ENCODE measurements at regions not wholly inside any gene's neighbourhood (a gene's known extent, or its start where the extent isn't known, plus 50 kb on each side); places are given as distances from the start of the nearest gene placed in this dataset.
"Not testable (repeated sequence)": the region's sequence is repeated elsewhere in the genome, so short reads cannot be mapped to it uniquely, and the experiment has no call there.

DNA sequence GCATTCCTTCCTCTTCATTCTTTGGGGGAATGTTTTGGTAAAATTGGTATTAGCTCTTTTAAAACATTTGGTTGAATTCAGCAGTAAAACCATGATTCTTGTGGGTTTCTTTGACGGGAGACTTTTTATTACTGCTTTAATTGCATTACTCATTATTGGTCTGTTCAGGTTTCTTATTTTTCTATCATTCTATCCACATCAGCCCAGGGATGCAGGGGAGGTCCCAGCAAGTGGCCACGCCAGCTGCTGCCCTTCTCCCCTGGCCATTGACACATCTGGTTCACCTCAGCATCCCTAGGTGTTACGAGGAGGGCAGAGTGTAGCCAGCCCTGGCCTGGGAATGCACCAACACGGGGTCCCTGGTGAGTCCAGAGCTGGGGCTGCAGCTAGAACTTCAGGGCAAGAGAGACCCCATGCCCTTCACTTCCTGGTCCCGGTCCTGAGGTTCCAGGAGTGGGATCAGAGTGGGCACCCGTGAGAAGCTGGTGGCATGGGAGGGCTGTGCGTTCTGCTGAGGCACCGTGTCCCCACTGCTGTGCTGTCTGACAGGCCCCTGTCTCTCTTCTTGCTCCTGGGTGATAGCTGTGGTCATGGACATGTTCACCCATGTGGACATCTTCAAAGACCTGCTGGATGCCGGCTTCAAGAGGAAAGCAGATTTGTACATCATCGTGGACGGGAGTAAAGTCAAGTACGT, 72.1 kb upstream of the THOC3 start:
- H3K4me1 ChIP-seq (ENCODE audit: control insufficient read depth in 2 of 2, insufficient read depth in 1 of 2, low read depth in 1 of 2, low read length in 2 of 2); H2BK5ac ChIP-seq (ENCODE audit: low read length); H3K18ac ChIP-seq (ENCODE audit: low read length); H2AK5ac ChIP-seq (ENCODE audit: low read depth, low read length); DNase-seq (ENCODE audit: low spot score); H3K4me2 ChIP-seq (ENCODE audit: insufficient read depth, low read length, poor library complexity, severe bottlenecking); H3K14ac ChIP-seq (ENCODE audit: low read length); H2BK12ac ChIP-seq (ENCODE audit: low read length); H3K23ac ChIP-seq (ENCODE audit: low read depth, low read length, poor library complexity); H2AFZ ChIP-seq (ENCODE audit: low read length); H3K27me3 ChIP-seq (ENCODE audit: control insufficient read depth in 3 of 3, insufficient read depth in 3 of 3, low read depth in 1 of 3, low read length in 3 of 3); H2BK15ac ChIP-seq (ENCODE audit: low read length); H4K8ac ChIP-seq (ENCODE audit: low read depth, low read length); H3K4me3 ChIP-seq (ENCODE audit: low read length in 2 of 2); H2BK120ac ChIP-seq (ENCODE audit: low read depth, low read length); H3K79me1 ChIP-seq (ENCODE audit: low read depth, low read length); H3K4ac ChIP-seq (ENCODE audit: low read length); H4K91ac ChIP-seq (ENCODE audit: low read depth, low read length, poor library complexity); H3K27ac ChIP-seq (replicated peaks; ENCODE audit: low read length); H3K9me3 ChIP-seq (replicated peaks in 1 of 2; ENCODE audit: control insufficient read depth in 2 of 2, insufficient read depth in 1 of 2, low read depth in 1 of 2, low read length in 2 of 2); H3K9ac ChIP-seq (ENCODE audit: low read depth, low read length, poor library complexity); H3K36me3 ChIP-seq (replicated peaks in 1 of 2; ENCODE audit: control insufficient read depth in 2 of 2, insufficient read depth in 2 of 2, low read length in 2 of 2): not testable (repeated sequence)
- WGBS, 2 donors (ENCODE audit: extremely low coverage in 2 of 2, insufficient read length in 2 of 2, insufficient replicate concordance in 1 of 2): no CpG with 5 or more reads among the region's 12 CpGs

DNA sequence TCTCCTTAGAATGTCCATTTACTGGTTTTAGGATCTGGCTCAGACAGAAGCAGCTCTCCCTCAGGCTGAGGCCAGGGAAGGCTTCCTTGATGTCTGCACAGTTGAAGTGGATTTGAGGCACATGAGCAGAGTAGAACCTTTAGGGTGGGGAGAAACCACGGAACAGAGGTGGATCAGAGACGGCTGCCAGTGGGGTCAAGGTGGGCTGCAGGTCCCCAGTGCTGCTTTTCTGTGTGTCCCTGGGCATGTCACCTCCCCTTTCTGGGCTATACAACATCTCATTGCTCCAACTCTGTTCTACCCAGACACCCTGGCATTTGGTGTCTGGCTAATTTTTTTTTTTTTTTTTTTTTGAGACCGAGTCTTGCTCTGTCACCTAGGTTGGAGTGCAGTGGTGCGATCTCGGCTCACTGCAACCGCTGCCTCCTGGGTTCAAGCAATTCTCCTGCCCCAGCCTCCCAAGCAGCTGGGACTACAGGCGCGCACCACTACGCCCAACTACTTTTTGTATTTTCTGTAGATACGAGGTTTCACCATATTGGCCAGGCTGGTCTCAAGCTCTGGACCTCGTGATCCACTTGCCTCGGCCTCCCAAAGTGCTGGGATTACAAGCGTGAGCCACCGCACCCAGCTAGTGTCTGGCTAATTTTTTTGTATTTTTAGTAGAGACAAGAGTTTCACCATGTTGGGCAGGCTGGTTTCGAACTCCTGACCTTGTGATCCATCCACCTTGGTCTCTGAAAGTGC, 73.3 kb upstream of the THOC3 start:
- H3K79me1 ChIP-seq (ENCODE audit: low read depth, low read length); H2BK15ac ChIP-seq (ENCODE audit: low read length); H2AFZ ChIP-seq (ENCODE audit: low read length); H2BK12ac ChIP-seq (ENCODE audit: low read length); DNase-seq (ENCODE audit: low spot score); H4K8ac ChIP-seq (ENCODE audit: low read depth, low read length); H3K27ac ChIP-seq (replicated peaks; ENCODE audit: low read length); H3K36me3 ChIP-seq (replicated peaks in 1 of 2; ENCODE audit: control insufficient read depth in 2 of 2, insufficient read depth in 2 of 2, low read length in 2 of 2); H3K4me1 ChIP-seq (ENCODE audit: control insufficient read depth in 2 of 2, insufficient read depth in 1 of 2, low read depth in 1 of 2, low read length in 2 of 2); H2BK5ac ChIP-seq (ENCODE audit: low read length); H2BK120ac ChIP-seq (ENCODE audit: low read depth, low read length); H3K4me2 ChIP-seq (ENCODE audit: insufficient read depth, low read length, poor library complexity, severe bottlenecking); H3K27me3 ChIP-seq (ENCODE audit: control insufficient read depth in 3 of 3, insufficient read depth in 3 of 3, low read depth in 1 of 3, low read length in 3 of 3); H3K9ac ChIP-seq (ENCODE audit: low read depth, low read length, poor library complexity); H3K9me3 ChIP-seq (replicated peaks in 1 of 2; ENCODE audit: control insufficient read depth in 2 of 2, insufficient read depth in 1 of 2, low read depth in 1 of 2, low read length in 2 of 2); H4K91ac ChIP-seq (ENCODE audit: low read depth, low read length, poor library complexity); H3K14ac ChIP-seq (ENCODE audit: low read length); H3K4ac ChIP-seq (ENCODE audit: low read length); H3K23ac ChIP-seq (ENCODE audit: low read depth, low read length, poor library complexity); H3K4me3 ChIP-seq (ENCODE audit: low read length in 2 of 2); H2AK5ac ChIP-seq (ENCODE audit: low read depth, low read length); H3K18ac ChIP-seq (ENCODE audit: low read length): not testable (repeated sequence)
- WGBS, 2 donors (ENCODE audit: extremely low coverage in 2 of 2, insufficient read length in 2 of 2, insufficient replicate concordance in 1 of 2): no CpG with 5 or more reads among the region's 15 CpGs

DNA sequence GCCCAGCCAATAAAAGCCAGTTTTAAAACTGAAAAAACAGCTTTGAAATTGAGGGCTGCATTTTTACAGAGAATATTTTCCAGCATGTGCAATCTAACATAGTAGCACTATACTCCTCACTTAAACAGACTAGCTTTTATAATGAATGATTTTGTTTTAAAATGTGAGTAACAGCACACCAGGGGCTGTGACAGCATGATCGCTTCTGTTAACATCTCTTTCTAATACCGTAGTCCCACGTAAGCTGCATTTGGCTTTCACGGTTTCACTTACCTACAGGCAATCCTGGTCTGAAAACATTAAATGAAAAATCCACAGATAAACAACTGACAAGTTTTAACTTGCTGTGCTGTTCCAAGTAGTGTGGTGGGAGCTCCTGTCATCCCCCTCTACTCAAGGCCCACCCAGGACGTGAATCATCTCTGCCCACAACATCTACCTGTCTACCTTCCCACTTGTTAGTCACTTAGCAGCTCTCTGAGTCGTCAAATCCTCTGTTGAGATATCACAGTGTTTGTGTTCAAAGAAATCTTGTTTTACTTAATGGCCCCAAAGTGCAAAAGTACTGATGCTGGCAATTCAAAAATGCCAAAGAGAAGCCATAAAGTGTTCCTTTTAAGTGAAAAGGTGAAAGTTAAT, 74.0 kb upstream of the THOC3 start:
- H3K23ac ChIP-seq (ENCODE audit: low read depth, low read length, poor library complexity); H3K18ac ChIP-seq (ENCODE audit: low read length); DNase-seq (ENCODE audit: low spot score); H2AFZ ChIP-seq (ENCODE audit: low read length); H3K4me1 ChIP-seq (ENCODE audit: control insufficient read depth in 2 of 2, insufficient read depth in 1 of 2, low read depth in 1 of 2, low read length in 2 of 2); H3K9me3 ChIP-seq (replicated peaks in 1 of 2; ENCODE audit: control insufficient read depth in 2 of 2, insufficient read depth in 1 of 2, low read depth in 1 of 2, low read length in 2 of 2); H4K8ac ChIP-seq (ENCODE audit: low read depth, low read length); H2BK15ac ChIP-seq (ENCODE audit: low read length); H2BK5ac ChIP-seq (ENCODE audit: low read length); H3K79me1 ChIP-seq (ENCODE audit: low read depth, low read length); H3K27me3 ChIP-seq (ENCODE audit: control insufficient read depth in 3 of 3, insufficient read depth in 3 of 3, low read depth in 1 of 3, low read length in 3 of 3); H3K4me2 ChIP-seq (ENCODE audit: insufficient read depth, low read length, poor library complexity, severe bottlenecking); H2BK12ac ChIP-seq (ENCODE audit: low read length); H3K4me3 ChIP-seq (ENCODE audit: low read length in 2 of 2); H3K9ac ChIP-seq (ENCODE audit: low read depth, low read length, poor library complexity); H2AK5ac ChIP-seq (ENCODE audit: low read depth, low read length); H2BK120ac ChIP-seq (ENCODE audit: low read depth, low read length); H4K91ac ChIP-seq (ENCODE audit: low read depth, low read length, poor library complexity); H3K36me3 ChIP-seq (replicated peaks in 1 of 2; ENCODE audit: control insufficient read depth in 2 of 2, insufficient read depth in 2 of 2, low read length in 2 of 2); H3K27ac ChIP-seq (replicated peaks; ENCODE audit: low read length); H3K4ac ChIP-seq (ENCODE audit: low read length); H3K14ac ChIP-seq (ENCODE audit: low read length): not testable (repeated sequence)
- no CpG with 5 or more reads among the region's 6 CpGs for WGBS, 2 donors (ENCODE audit: extremely low coverage in 2 of 2, insufficient read length in 2 of 2, insufficient replicate concordance in 1 of 2)

DNA sequence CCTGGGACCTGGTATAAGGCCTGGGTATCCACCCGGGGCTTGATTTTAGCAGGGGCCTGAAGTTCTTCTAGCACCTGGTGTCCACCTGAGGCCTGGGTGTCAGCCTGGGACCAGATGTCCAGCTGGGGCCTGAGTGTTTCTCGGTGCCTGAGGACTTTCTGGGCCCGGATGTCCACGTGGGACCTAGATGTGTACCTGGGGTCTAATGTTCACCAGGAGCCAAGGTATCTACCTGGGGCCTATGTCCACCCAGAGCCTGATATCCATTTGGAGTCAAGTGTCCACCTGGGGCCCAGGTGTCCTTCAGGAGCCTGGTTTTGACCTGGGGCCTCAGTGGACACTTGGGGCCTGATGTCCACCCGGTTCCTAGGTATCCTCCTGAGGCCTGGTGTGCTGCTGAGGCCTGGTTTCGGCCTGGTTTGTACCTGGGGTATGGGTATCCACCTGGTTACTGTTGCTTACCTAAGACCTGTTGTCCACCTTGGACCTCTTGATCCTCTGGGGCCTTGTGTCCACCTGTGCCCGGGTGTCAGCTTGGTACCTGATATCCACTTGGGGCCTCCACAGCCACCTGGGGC, 75.2 kb upstream of the THOC3 start:
- not testable (repeated sequence) for H2AFZ ChIP-seq (ENCODE audit: low read length); H3K4me2 ChIP-seq (ENCODE audit: insufficient read depth, low read length, poor library complexity, severe bottlenecking); H2BK12ac ChIP-seq (ENCODE audit: low read length); H2BK120ac ChIP-seq (ENCODE audit: low read depth, low read length); H2AK5ac ChIP-seq (ENCODE audit: low read depth, low read length); H2BK5ac ChIP-seq (ENCODE audit: low read length); H3K27me3 ChIP-seq (ENCODE audit: control insufficient read depth in 3 of 3, insufficient read depth in 3 of 3, low read depth in 1 of 3, low read length in 3 of 3); H3K4ac ChIP-seq (ENCODE audit: low read length); DNase-seq (ENCODE audit: low spot score); H3K23ac ChIP-seq (ENCODE audit: low read depth, low read length, poor library complexity); H2BK15ac ChIP-seq (ENCODE audit: low read length); H3K27ac ChIP-seq (replicated peaks; ENCODE audit: low read length); H3K79me1 ChIP-seq (ENCODE audit: low read depth, low read length); H3K9me3 ChIP-seq (replicated peaks in 1 of 2; ENCODE audit: control insufficient read depth in 2 of 2, insufficient read depth in 1 of 2, low read depth in 1 of 2, low read length in 2 of 2); H3K4me3 ChIP-seq (ENCODE audit: low read length in 2 of 2); H3K9ac ChIP-seq (ENCODE audit: low read depth, low read length, poor library complexity); H3K14ac ChIP-seq (ENCODE audit: low read length); H3K18ac ChIP-seq (ENCODE audit: low read length); H4K8ac ChIP-seq (ENCODE audit: low read depth, low read length); H4K91ac ChIP-seq (ENCODE audit: low read depth, low read length, poor library complexity); H3K4me1 ChIP-seq (ENCODE audit: control insufficient read depth in 2 of 2, insufficient read depth in 1 of 2, low read depth in 1 of 2, low read length in 2 of 2); H3K36me3 ChIP-seq (replicated peaks in 1 of 2; ENCODE audit: control insufficient read depth in 2 of 2, insufficient read depth in 2 of 2, low read length in 2 of 2)
- no CpG with 5 or more reads among the region's 7 CpGs for WGBS, 2 donors (ENCODE audit: extremely low coverage in 2 of 2, insufficient read length in 2 of 2, insufficient replicate concordance in 1 of 2)

All from neuronal stem cell (in vitro differentiated cells).